ENCODE measurements at regions not wholly inside any gene's neighbourhood (a gene's known extent, or its start where the extent isn't known, plus 50 kb on each side); places are given as distances from the start of the nearest gene placed in this dataset.

GRCh38 chr12:116381744-116382685, 104.5 kb upstream of the MED13L start:
- DNase-seq (ENCODE audit: low read depth) = peak; percentile 91

- DNase-seq (ENCODE audit: low read depth) = peak; percentile 82
These were observed 105.4 kb upstream of the MED13L start for GRCh38 chr12:116382686-116383530.

- no peak for DNase-seq (ENCODE audit: low read depth)
These were observed 106.7 kb upstream of the MED13L start for GRCh38 chr12:116384175-116384574.

GRCh38 chr12:116384691-116385485, 107.4 kb upstream of the MED13L start:
- DNase-seq (ENCODE audit: low read depth) = no peak

GRCh38 chr12:116385486-116386217, 108.2 kb upstream of the MED13L start:
- no peak for DNase-seq (ENCODE audit: low read depth)

- no peak for DNase-seq (ENCODE audit: low read depth)
These were observed 111.8 kb upstream of the MED13L start for GRCh38 chr12:116389326-116389725.

- DNase-seq (ENCODE audit: low read depth) = peak; percentile 97
These were observed 112.5 kb upstream of the MED13L start for GRCh38 chr12:116389990-116390389.

GRCh38 chr12:116390401-116391335, 113.2 kb upstream of the MED13L start:
- DNase-seq (ENCODE audit: low read depth) = no peak

GRCh38 chr12:116391501-116391900, 114.0 kb upstream of the MED13L start:
- no peak for DNase-seq (ENCODE audit: low read depth)

- DNase-seq (ENCODE audit: low read depth) = no peak
These were observed 114.6 kb upstream of the MED13L start for GRCh38 chr12:116392061-116392460.

- no peak for DNase-seq (ENCODE audit: low read depth)
These were observed 115.8 kb upstream of the MED13L start for GRCh38 chr12:116393255-116393654.

- DNase-seq (ENCODE audit: low read depth) = no peak
These were observed 116.6 kb upstream of the MED13L start for GRCh38 chr12:116393859-116394650.

GRCh38 chr12:116395396-116395795, 117.9 kb upstream of the MED13L start:
- DNase-seq (ENCODE audit: low read depth) = no peak

- no peak for DNase-seq (ENCODE audit: low read depth)
These were observed 119.7 kb upstream of the MED13L start for GRCh38 chr12:116397148-116397547.

- DNase-seq (ENCODE audit: low read depth) = no peak
These were observed 120.7 kb upstream of the MED13L start for GRCh38 chr12:116398193-116398592.

GRCh38 chr12:116399055-116399454, 121.6 kb upstream of the MED13L start:
- no peak for DNase-seq (ENCODE audit: low read depth)

GRCh38 chr12:116400636-116401372, 123.3 kb upstream of the MED13L start:
- no peak for DNase-seq (ENCODE audit: low read depth)

- DNase-seq (ENCODE audit: low read depth) = no peak
These were observed 124.1 kb upstream of the MED13L start for GRCh38 chr12:116401565-116401964.

Measured in renal cortical epithelial cell (primary cell).